ENCODE measurements at regions not wholly inside any gene's neighbourhood (a gene's known extent, or its start where the extent isn't known, plus 50 kb on each side); places are given as distances from the start of the nearest gene placed in this dataset.

DNA sequence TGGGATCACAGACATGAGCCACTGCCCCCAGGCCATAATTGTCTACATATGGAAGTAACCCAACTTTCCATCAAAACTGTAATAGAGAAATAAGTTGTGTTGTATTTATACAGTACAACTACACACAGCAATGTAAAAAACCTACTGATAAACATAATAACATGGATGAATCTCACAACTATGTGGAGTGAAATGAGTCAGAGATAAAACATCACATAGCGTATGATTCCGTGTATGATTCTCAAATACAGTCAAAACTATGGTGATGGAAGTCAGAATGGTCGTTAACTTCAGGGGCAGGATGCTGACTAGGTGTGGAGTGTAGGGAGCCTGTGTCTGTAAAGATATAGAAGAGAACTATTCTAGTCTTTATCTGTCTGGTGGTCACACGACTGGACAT lies 332.7 kb upstream of the SLCO3A1 start:
- TF ChIP-seq, protein P1, sequence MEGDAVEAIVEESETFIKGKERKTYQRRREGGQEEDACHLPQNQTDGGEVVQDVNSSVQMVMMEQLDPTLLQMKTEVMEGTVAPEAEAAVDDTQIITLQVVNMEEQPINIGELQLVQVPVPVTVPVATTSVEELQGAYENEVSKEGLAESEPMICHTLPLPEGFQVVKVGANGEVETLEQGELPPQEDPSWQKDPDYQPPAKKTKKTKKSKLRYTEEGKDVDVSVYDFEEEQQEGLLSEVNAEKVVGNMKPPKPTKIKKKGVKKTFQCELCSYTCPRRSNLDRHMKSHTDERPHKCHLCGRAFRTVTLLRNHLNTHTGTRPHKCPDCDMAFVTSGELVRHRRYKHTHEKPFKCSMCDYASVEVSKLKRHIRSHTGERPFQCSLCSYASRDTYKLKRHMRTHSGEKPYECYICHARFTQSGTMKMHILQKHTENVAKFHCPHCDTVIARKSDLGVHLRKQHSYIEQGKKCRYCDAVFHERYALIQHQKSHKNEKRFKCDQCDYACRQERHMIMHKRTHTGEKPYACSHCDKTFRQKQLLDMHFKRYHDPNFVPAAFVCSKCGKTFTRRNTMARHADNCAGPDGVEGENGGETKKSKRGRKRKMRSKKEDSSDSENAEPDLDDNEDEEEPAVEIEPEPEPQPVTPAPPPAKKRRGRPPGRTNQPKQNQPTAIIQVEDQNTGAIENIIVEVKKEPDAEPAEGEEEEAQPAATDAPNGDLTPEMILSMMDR (IDR thresholded peaks at IDR 0.05; ENCODE audit: low read depth, low read length), result no peak
- TF ChIP-seq EZH2phosphoT487 (IDR thresholded peaks at IDR 0.05; ENCODE audit: low read depth), result no peak

All from OCI-LY3 (cell line).